ENCODE measurements at regions not wholly inside any gene's neighbourhood (a gene's known extent, or its start where the extent isn't known, plus 50 kb on each side); places are given as distances from the start of the nearest gene placed in this dataset.
"Not testable (repeated sequence)": the region's sequence is repeated elsewhere in the genome, so short reads cannot be mapped to it uniquely, and the experiment has no call there.

- in situ Hi-C loops (cut with MboI; ENCODE audit: low pct_unique_long_range_greater_than_20kb, low sequenced_read_pairs, unreplicated experiment), result no loop called here
Measured at GRCh38 chr14:105894125-105894977, 368.0 kb downstream of the TMEM121 start.

GRCh38 chr14:105894978-105895881, 368.8 kb downstream of the TMEM121 start:
- no peak for TF ChIP-seq CTCF (IDR thresholded peaks at IDR 0.05; ENCODE audit: extremely low read depth, insufficient read depth, missing control alignments)
- in situ Hi-C loops (cut with MboI; ENCODE audit: low pct_unique_long_range_greater_than_20kb, low sequenced_read_pairs, unreplicated experiment), result no loop called here
- no peak for DNase-seq (ENCODE audit: low spot score)

More at GRCh38 chr14:105894125-105894977, 368.0 kb downstream of the TMEM121 start:
- TF ChIP-seq CTCF (IDR thresholded peaks at IDR 0.05; ENCODE audit: extremely low read depth, insufficient read depth, missing control alignments), result no peak
- no peak for DNase-seq (ENCODE audit: low spot score)

- DNase-seq (ENCODE audit: low spot score); in situ Hi-C loops (cut with MboI; ENCODE audit: low pct_unique_long_range_greater_than_20kb, low sequenced_read_pairs, unreplicated experiment): not testable (repeated sequence)
Measured at GRCh38 chr14:105896206-105896605, 369.8 kb downstream of the TMEM121 start.

- DNase-seq (ENCODE audit: low spot score), result peak; percentile 45
- in situ Hi-C loops (cut with MboI; ENCODE audit: low pct_unique_long_range_greater_than_20kb, low sequenced_read_pairs, unreplicated experiment), result not testable (repeated sequence)
Measured at GRCh38 chr14:105896961-105897724, 370.8 kb downstream of the TMEM121 start.

- DNase-seq (ENCODE audit: low spot score), result no peak
- in situ Hi-C loops (cut with MboI; ENCODE audit: low pct_unique_long_range_greater_than_20kb, low sequenced_read_pairs, unreplicated experiment), result no loop called here
- no peak for TF ChIP-seq CTCF (IDR thresholded peaks at IDR 0.05; ENCODE audit: extremely low read depth, insufficient read depth, missing control alignments)
Measured at GRCh38 chr14:105897725-105898113, 371.3 kb downstream of the TMEM121 start.

- DNase-seq (ENCODE audit: low spot score), result no peak
- no peak for TF ChIP-seq CTCF (IDR thresholded peaks at IDR 0.05; ENCODE audit: extremely low read depth, insufficient read depth, missing control alignments)
- in situ Hi-C loops (cut with MboI; ENCODE audit: low pct_unique_long_range_greater_than_20kb, low sequenced_read_pairs, unreplicated experiment), result no loop called here
Measured at GRCh38 chr14:105898482-105899010, 372.2 kb downstream of the TMEM121 start.

GRCh38 chr14:105899071-105899641, 372.8 kb downstream of the TMEM121 start:
- no peak for TF ChIP-seq CTCF (IDR thresholded peaks at IDR 0.05; ENCODE audit: extremely low read depth, insufficient read depth, missing control alignments)
- DNase-seq (ENCODE audit: low spot score), result no peak
- in situ Hi-C loops (cut with MboI; ENCODE audit: low pct_unique_long_range_greater_than_20kb, low sequenced_read_pairs, unreplicated experiment), result no loop called here
